ENCODE measurements at regions not wholly inside any gene's neighbourhood (a gene's known extent, or its start where the extent isn't known, plus 50 kb on each side); places are given as distances from the start of the nearest gene placed in this dataset.

- Histone ChIP-seq H3K27me3 (ENCODE audit: control insufficient read depth in 3 of 3, insufficient read depth in 3 of 3, low read depth in 1 of 3, low read length in 3 of 3) (peaks cover 0 to 2% (median 0%) of the 10 kb centered on the region in 3 experiments), H2BK15ac (ENCODE audit: low read length) (no peak overlapping the region), H4K91ac (ENCODE audit: low read depth, low read length, poor library complexity) (no peak overlapping the region), H3K9me3 (replicated peaks in 1 of 2; ENCODE audit: control insufficient read depth in 2 of 2, insufficient read depth in 1 of 2, low read depth in 1 of 2, low read length in 2 of 2) (no peaks in the 10 kb centered on the region), H3K27ac (replicated peaks; ENCODE audit: low read length) (no peak overlapping the region), H3K4me1 (ENCODE audit: control insufficient read depth in 2 of 2, insufficient read depth in 1 of 2, low read depth in 1 of 2, low read length in 2 of 2) (peaks cover 0 to 4% of the 10 kb centered on the region in 2 donors), H2BK5ac (ENCODE audit: low read length) (no peak overlapping the region), H2AK5ac (ENCODE audit: low read depth, low read length) (no peak overlapping the region), H3K23ac (ENCODE audit: low read depth, low read length, poor library complexity) (no peak overlapping the region), H3K4me3 (ENCODE audit: low read length in 2 of 2) (no peak overlapping the region), H2BK12ac (ENCODE audit: low read length) (no peak overlapping the region), H4K8ac (ENCODE audit: low read depth, low read length) (no peak overlapping the region), H3K36me3 (replicated peaks in 1 of 2; ENCODE audit: control insufficient read depth in 2 of 2, insufficient read depth in 2 of 2, low read length in 2 of 2) (no peaks in the 10 kb centered on the region), H3K4me2 (ENCODE audit: insufficient read depth, low read length, poor library complexity, severe bottlenecking) (no peak overlapping the region), H3K9ac (ENCODE audit: low read depth, low read length, poor library complexity) (no peak overlapping the region), H2BK120ac (ENCODE audit: low read depth, low read length) (no peak overlapping the region), H3K14ac (ENCODE audit: low read length) (no peak overlapping the region), H3K79me1 (ENCODE audit: low read depth, low read length) (no peaks in the 10 kb centered on the region), H3K18ac (ENCODE audit: low read length) (peak overlapping the region; percentile 15), H3K4ac (ENCODE audit: low read length) (no peak overlapping the region), H2AFZ (ENCODE audit: low read length) (no peak overlapping the region)
- WGBS, 2 donors (ENCODE audit: extremely low coverage in 2 of 2, insufficient read length in 2 of 2, insufficient replicate concordance in 1 of 2) = no CpG with 5 or more reads among the region's 2 CpGs
- no peak for DNase-seq (ENCODE audit: low spot score)
Observed at GRCh38 chr1:113192242-113192641, 119.2 kb downstream of the LRIG2 start.

DNA sequence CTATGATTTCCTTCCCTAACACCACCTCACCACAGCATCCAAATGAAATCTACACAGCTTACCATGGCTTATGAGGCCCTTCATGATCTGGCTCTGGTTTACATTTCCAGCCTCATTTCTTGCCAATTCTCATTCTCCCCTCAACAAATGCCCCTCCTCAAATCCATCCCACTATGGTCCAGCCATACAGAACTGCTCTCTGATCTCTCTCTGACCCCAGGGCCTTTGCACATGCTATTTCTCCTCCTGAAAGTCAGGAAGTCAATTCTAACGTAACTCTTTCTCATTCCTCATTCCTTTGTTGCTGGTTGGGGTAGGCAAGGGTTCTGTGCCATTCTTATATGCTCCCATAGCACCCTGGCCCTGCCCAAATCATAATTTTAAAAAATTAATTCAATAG, 120.0 kb downstream of the LRIG2 start:
- no peak overlapping the region for H2BK15ac ChIP-seq (ENCODE audit: low read length)
- WGBS, 2 donors (ENCODE audit: extremely low coverage in 2 of 2, insufficient read length in 2 of 2, insufficient replicate concordance in 1 of 2) = no CpG with 5 or more reads among the region's 1 CpG
- H3K4me1 ChIP-seq (ENCODE audit: control insufficient read depth in 2 of 2, insufficient read depth in 1 of 2, low read depth in 1 of 2, low read length in 2 of 2) = peaks cover 0 to 4% of the 10 kb centered on the region in 2 donors
- H2BK5ac ChIP-seq (ENCODE audit: low read length) = no peak overlapping the region
- no peak overlapping the region for H3K9ac ChIP-seq (ENCODE audit: low read depth, low read length, poor library complexity)
- DNase-seq (ENCODE audit: low spot score) = no peak
- H3K36me3 ChIP-seq (replicated peaks in 1 of 2; ENCODE audit: control insufficient read depth in 2 of 2, insufficient read depth in 2 of 2, low read length in 2 of 2) = no peaks in the 10 kb centered on the region
- H2AFZ ChIP-seq (ENCODE audit: low read length) = no peak overlapping the region
- no peak overlapping the region for H2AK5ac ChIP-seq (ENCODE audit: low read depth, low read length)
- H2BK12ac ChIP-seq (ENCODE audit: low read length) = no peak overlapping the region
- H3K27ac ChIP-seq (replicated peaks; ENCODE audit: low read length) = no peak overlapping the region
- no peak overlapping the region for H4K8ac ChIP-seq (ENCODE audit: low read depth, low read length)
- no peak overlapping the region for H3K23ac ChIP-seq (ENCODE audit: low read depth, low read length, poor library complexity)
- no peak overlapping the region for H3K18ac ChIP-seq (ENCODE audit: low read length)
- H2BK120ac ChIP-seq (ENCODE audit: low read depth, low read length) = no peak overlapping the region
- H3K27me3 ChIP-seq (ENCODE audit: control insufficient read depth in 3 of 3, insufficient read depth in 3 of 3, low read depth in 1 of 3, low read length in 3 of 3) = peaks cover 0 to 2% (median 0%) of the 10 kb centered on the region in 3 experiments
- no peak overlapping the region for H3K4ac ChIP-seq (ENCODE audit: low read length)
- no peaks in the 10 kb centered on the region for H3K79me1 ChIP-seq (ENCODE audit: low read depth, low read length)
- H3K4me3 ChIP-seq (ENCODE audit: low read length in 2 of 2) = no peak overlapping the region
- no peak overlapping the region for H3K14ac ChIP-seq (ENCODE audit: low read length)
- H3K9me3 ChIP-seq (replicated peaks in 1 of 2; ENCODE audit: control insufficient read depth in 2 of 2, insufficient read depth in 1 of 2, low read depth in 1 of 2, low read length in 2 of 2) = no peaks in the 10 kb centered on the region
- no peak overlapping the region for H4K91ac ChIP-seq (ENCODE audit: low read depth, low read length, poor library complexity)
- no peak overlapping the region for H3K4me2 ChIP-seq (ENCODE audit: insufficient read depth, low read length, poor library complexity, severe bottlenecking)

- no peak overlapping the region for H2AFZ ChIP-seq (ENCODE audit: low read length)
- H3K27ac ChIP-seq (replicated peaks; ENCODE audit: low read length) = no peak overlapping the region
- no peaks in the 10 kb centered on the region for H3K27me3 ChIP-seq (ENCODE audit: control insufficient read depth in 3 of 3, insufficient read depth in 3 of 3, low read depth in 1 of 3, low read length in 3 of 3)
- H2AK5ac ChIP-seq (ENCODE audit: low read depth, low read length) = no peak overlapping the region
- H2BK12ac ChIP-seq (ENCODE audit: low read length) = no peak overlapping the region
- WGBS, 2 donors (ENCODE audit: extremely low coverage in 2 of 2, insufficient read length in 2 of 2, insufficient replicate concordance in 1 of 2) = no CpG with 5 or more reads among the region's 18 CpGs
- no peaks in the 10 kb centered on the region for H3K79me1 ChIP-seq (ENCODE audit: low read depth, low read length)
- H2BK120ac ChIP-seq (ENCODE audit: low read depth, low read length) = no peak overlapping the region
- H4K8ac ChIP-seq (ENCODE audit: low read depth, low read length) = no peak overlapping the region
- H3K23ac ChIP-seq (ENCODE audit: low read depth, low read length, poor library complexity) = no peak overlapping the region
- no peak for DNase-seq (ENCODE audit: low spot score)
- no peak overlapping the region for H3K4me2 ChIP-seq (ENCODE audit: insufficient read depth, low read length, poor library complexity, severe bottlenecking)
- no peak overlapping the region for H3K4ac ChIP-seq (ENCODE audit: low read length)
- peaks cover 0 to 4% of the 10 kb centered on the region in 2 donors for H3K4me1 ChIP-seq (ENCODE audit: control insufficient read depth in 2 of 2, insufficient read depth in 1 of 2, low read depth in 1 of 2, low read length in 2 of 2)
- no peak overlapping the region for H3K9ac ChIP-seq (ENCODE audit: low read depth, low read length, poor library complexity)
- H3K4me3 ChIP-seq (ENCODE audit: low read length in 2 of 2) = no peak overlapping the region
- H3K36me3 ChIP-seq (replicated peaks in 1 of 2; ENCODE audit: control insufficient read depth in 2 of 2, insufficient read depth in 2 of 2, low read length in 2 of 2) = no peaks in the 10 kb centered on the region
- no peak overlapping the region for H3K18ac ChIP-seq (ENCODE audit: low read length)
- H3K14ac ChIP-seq (ENCODE audit: low read length) = no peak overlapping the region
- H4K91ac ChIP-seq (ENCODE audit: low read depth, low read length, poor library complexity) = no peak overlapping the region
- H2BK15ac ChIP-seq (ENCODE audit: low read length) = no peak overlapping the region
- H3K9me3 ChIP-seq (replicated peaks in 1 of 2; ENCODE audit: control insufficient read depth in 2 of 2, insufficient read depth in 1 of 2, low read depth in 1 of 2, low read length in 2 of 2) = no peaks in the 10 kb centered on the region
- no peak overlapping the region for H2BK5ac ChIP-seq (ENCODE audit: low read length)
Observed at GRCh38 chr1:113194846-113195830, 122.1 kb downstream of the LRIG2 start.

DNA sequence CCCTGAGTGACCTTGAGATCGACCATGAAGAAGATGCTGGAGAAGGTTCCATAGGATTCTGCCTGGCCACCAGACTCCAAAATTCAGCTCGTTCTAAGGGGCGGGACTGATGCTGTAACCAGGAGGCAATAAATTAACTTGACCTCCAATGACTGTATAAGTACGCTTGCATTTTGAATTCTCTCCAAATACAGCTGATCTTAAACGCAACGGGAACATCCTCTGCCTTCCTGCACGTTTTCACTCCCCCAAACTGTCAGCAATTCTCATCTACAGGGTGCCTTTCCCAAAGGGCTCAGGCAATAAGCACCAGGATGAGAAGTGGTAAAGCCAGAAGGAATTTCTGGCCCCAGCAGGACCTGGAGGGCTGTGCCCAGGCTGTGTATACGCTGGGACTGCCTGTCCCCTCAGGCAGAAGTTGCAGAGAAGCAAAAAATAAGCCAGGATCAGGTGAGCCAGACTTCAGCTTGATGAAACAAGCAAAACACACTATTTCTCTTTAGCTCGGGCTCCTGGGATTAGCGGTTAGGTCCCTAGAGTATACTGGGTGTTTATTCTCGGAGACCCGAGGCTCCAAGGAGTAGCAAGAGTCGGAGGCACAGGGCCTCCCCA, 124.8 kb downstream of the LRIG2 start:
- no peak overlapping the region for H3K4me2 ChIP-seq (ENCODE audit: insufficient read depth, low read length, poor library complexity, severe bottlenecking)
- H2AFZ ChIP-seq (ENCODE audit: low read length) = no peak overlapping the region
- no peak overlapping the region for H3K14ac ChIP-seq (ENCODE audit: low read length)
- H3K79me1 ChIP-seq (ENCODE audit: low read depth, low read length) = no peaks in the 10 kb centered on the region
- no peaks in the 10 kb centered on the region for H3K9me3 ChIP-seq (replicated peaks in 1 of 2; ENCODE audit: control insufficient read depth in 2 of 2, insufficient read depth in 1 of 2, low read depth in 1 of 2, low read length in 2 of 2)
- no peak overlapping the region for H2BK120ac ChIP-seq (ENCODE audit: low read depth, low read length)
- H3K27ac ChIP-seq (replicated peaks; ENCODE audit: low read length) = no peak overlapping the region
- no peaks in the 10 kb centered on the region for H3K27me3 ChIP-seq (ENCODE audit: control insufficient read depth in 3 of 3, insufficient read depth in 3 of 3, low read depth in 1 of 3, low read length in 3 of 3)
- no CpG with 5 or more reads among the region's 13 CpGs for WGBS, 2 donors (ENCODE audit: extremely low coverage in 2 of 2, insufficient read length in 2 of 2, insufficient replicate concordance in 1 of 2)
- H2BK5ac ChIP-seq (ENCODE audit: low read length) = no peak overlapping the region
- H3K9ac ChIP-seq (ENCODE audit: low read depth, low read length, poor library complexity) = no peak overlapping the region
- no peak overlapping the region for H2BK12ac ChIP-seq (ENCODE audit: low read length)
- H3K4ac ChIP-seq (ENCODE audit: low read length) = no peak overlapping the region
- H3K36me3 ChIP-seq (replicated peaks in 1 of 2; ENCODE audit: control insufficient read depth in 2 of 2, insufficient read depth in 2 of 2, low read length in 2 of 2) = no peaks in the 10 kb centered on the region
- no peaks in the 10 kb centered on the region for H3K4me1 ChIP-seq (ENCODE audit: control insufficient read depth in 2 of 2, insufficient read depth in 1 of 2, low read depth in 1 of 2, low read length in 2 of 2)
- no peak overlapping the region for H3K18ac ChIP-seq (ENCODE audit: low read length)
- no peak overlapping the region for H2BK15ac ChIP-seq (ENCODE audit: low read length)
- H2AK5ac ChIP-seq (ENCODE audit: low read depth, low read length) = no peak overlapping the region
- no peak overlapping the region for H3K23ac ChIP-seq (ENCODE audit: low read depth, low read length, poor library complexity)
- no peak for DNase-seq (ENCODE audit: low spot score)
- H3K4me3 ChIP-seq (ENCODE audit: low read length in 2 of 2) = no peak overlapping the region
- no peak overlapping the region for H4K8ac ChIP-seq (ENCODE audit: low read depth, low read length)
- no peak overlapping the region for H4K91ac ChIP-seq (ENCODE audit: low read depth, low read length, poor library complexity)
